GM19372 (cell line): ENCODE measurements at regions not wholly inside any gene's neighbourhood (a gene's known extent, or its start where the extent isn't known, plus 50 kb on each side); places are given as distances from the start of the nearest gene placed in this dataset.
A peak's percentile ranks its signal among the peaks of the same experiment; 100 is the strongest.

Source experiments
- ATAC-seq: cut with Tn5 transposase; IDR thresholded peaks from one replicate; pipeline ENCODE4 v1.9.1; 2021; ENCODE audit warnings: mild to moderate bottlenecking, low read depth, moderate library complexity; ENCODE audit not compliant: unreplicated experiment

GRCh38 chr1:59016390-59016789 is 232.5 kb upstream of the JUN start:
- ATAC-seq, result no peak

DNA sequence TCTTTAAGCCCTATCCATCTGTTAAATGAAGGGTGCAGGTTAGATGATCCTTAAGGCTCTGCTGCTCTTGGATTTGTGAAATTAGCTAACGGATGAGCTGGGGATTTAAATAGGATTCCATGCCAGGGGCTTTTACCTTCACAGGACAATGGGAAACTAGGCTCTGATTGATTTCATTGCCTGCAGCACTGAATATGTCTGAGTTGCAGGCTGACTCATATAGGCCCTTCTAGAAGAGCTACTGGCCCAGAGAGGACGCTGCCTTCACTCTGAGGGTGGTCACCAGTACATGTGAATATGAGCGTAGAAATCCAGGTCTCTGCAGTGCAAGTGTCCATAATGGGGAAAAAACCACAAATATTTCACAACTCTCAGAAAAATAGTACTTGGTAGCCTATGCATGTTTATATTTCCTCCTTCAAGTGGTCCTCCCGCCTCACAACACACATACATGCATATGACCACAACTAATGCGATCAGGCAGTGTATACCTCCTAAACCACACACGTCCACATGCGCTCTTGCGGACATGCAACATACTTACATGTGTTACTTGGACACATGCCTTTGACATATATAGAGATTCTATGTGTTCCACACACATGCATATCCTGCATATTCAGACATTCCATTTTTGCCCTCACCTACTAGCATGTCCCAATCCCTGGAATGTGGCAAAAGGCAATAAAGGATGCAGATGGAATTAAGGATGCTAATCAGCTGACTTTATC is 233.8 kb upstream of the JUN start:
- ATAC-seq, result no peak

DNA sequence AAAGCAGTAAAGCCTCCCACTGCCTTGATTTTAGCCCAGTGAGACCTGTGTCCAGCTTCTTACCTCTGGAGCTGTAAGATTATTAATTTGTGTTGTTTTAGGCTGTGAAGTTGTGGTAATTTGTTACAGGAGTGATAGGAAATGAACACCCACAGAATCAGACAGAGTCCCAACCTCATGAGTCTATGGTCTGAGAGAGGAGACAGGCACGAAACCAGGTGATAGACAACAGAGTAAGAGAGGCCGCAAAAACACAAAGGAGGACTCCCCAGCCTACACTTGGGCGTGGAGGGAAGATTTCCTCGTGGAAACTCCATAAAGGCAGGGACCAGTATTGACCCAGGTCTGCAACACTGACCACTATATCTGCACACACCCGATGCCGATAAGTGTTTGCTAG is 234.6 kb upstream of the JUN start:
- no peak for ATAC-seq

- no peak for ATAC-seq
Measured at GRCh38 chr1:59018860-59019259, 235.0 kb upstream of the JUN start.

GRCh38 chr1:59020151-59020997 is 236.5 kb upstream of the JUN start:
- ATAC-seq, result peak; percentile 94

DNA sequence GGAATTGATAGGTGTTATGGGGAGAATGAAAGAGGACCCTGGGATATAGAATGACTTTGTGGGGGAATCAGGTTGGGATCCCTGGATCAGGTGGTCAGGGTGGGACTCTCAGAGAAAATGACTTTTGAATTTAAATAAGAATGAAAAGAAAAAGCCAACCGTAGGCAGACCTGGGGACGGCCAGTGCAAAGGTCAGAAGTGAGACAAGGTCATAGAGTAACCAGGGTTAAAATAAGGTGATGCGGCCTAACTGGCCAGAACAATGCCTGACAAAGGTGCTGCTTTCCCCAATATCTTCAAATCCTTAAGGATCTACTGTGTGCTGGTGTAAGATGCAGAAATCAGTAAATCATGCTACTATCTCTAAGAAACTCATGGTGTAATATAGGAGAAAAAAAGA is 238.4 kb upstream of the JUN start:
- no peak for ATAC-seq

DNA sequence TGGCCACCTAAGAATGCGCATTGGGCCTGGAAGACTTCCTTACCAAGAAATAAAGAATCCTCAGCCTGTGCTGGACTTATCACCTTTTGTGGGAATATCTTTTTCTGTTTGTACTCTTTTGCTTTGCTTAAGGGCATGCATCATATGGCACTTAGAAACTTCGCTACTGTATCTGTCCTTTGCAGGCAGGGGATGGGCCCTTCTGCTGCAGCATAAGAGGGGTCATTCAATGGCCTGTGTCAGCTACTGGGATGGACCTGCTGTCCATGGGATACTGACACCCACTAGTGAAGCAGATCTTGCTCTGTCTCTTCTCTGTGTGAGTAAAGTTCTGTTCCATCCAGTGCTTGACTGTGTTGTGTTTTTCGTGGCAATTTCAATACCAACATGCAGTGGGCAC is 239.0 kb upstream of the JUN start:
- ATAC-seq, result no peak

GRCh38 chr1:59025201-59025600 is 241.4 kb upstream of the JUN start:
- ATAC-seq, result no peak

- ATAC-seq, result peak; percentile 84
Measured at GRCh38 chr1:59025898-59026426, 242.1 kb upstream of the JUN start.

DNA sequence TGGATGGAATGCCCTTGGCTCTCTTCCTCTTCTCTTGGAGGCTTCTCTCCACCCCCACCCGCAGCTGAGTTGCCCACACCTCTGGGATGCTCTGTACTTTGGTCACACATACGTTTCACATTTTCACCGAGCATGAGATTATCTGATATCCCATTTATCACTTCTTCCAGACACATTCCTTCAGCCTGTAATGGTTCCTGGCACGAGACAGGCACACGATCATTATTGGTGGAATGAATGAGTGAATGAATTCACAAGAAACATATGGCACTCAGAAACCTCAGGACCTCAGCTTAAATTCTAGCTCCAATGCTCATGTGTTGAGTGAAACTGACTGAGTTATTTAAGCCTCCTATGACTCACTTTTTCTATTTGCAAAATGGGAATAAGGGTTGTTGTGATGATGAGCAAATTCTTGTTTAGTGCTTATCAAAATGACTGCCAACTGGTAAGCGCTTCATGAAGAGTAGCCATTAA is 242.7 kb upstream of the JUN start:
- ATAC-seq, result no peak

DNA sequence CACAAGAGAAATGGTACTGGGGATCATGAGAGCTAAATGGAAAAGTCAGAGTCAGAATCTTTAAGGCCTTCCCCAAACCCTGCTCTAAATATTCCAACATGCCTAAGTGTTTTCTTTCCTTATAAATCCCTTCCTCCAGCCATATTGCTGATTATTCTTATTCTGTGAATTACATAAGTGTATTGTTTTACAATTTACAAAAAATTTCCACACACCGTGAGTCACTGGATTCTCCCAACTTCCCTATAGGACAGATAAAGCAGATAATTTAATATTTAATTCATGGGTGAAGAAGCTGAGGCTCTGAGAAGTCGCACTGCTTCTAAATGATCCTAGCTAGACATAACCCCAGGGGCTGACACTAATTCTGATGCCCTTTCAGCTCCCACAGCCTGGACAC is 243.3 kb upstream of the JUN start:
- no peak for ATAC-seq

- ATAC-seq, result no peak
Measured at GRCh38 chr1:59028048-59028447, 244.2 kb upstream of the JUN start.

DNA sequence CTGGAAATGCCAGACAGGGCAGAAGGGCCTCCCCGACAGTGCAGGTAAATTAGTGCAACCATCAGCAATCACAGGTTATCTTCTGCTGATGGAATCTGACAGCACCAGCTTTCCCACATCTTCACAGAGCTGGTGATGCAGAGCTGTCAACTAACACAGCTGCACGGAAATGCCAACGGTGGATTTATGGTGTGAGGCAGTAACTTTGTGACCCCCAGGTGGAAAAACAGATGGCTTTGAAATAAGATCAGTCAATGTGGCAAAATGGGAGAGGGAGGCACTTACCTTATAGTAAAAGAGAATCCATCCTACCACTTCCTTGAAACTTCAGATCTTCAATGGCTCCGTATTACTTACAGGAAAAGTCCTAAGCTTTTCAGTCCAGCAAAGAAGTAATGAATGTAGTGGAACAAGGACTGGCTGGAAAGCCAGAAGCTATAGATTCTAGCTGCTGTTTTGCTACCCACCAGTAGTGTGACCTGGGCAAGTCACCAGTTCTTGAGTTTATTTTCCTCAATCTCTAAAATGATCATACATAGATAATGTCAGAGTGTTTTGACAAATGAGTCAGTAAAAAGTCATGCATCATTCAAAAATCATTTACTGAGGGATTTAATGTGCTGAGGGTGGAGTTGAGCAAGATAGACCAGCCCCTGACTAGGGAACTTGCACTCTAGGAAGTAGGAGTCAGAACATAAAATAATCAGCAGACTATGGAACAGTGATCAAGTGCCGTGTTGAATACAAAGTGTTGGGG is 245.7 kb upstream of the JUN start:
- no peak for ATAC-seq

DNA sequence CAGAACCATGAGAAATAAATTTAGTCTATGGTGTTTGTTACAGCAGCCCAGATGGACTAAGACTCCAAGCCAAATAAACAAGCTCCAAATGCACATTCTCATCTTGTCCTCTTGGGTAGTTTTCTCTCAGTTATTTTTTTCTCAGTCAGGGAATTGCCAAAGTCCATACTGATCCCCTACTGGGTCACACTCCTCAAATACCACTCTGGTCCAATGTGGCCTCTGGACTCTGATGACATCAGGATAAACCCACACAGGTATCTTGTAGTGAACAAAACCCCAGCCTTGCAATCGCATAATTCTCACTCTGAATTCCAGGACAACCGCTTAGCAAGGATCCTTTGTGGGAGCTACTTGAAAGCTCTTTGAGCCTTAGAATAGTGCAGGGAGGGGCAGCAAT is 248.4 kb upstream of the JUN start:
- ATAC-seq, result no peak

DNA sequence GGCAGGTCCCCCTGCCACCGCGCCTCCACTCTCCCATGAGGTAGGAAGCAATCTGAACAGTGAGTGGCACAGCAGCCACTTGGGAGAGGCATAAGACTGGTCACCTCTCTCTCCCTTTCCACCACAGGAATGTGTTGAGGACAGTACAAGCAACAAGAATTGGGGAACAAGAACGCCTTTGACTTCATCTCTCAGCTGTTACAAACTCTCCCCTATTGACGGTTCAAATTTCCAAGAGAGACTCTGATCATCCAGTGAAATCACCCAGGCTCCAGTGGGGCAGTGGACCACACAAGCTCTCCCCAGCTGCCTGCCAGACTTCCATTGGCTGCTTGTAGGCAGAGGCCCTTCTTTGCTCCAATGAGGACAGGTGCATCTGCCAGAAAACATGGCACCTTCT is 249.9 kb upstream of the JUN start:
- no peak for ATAC-seq

DNA sequence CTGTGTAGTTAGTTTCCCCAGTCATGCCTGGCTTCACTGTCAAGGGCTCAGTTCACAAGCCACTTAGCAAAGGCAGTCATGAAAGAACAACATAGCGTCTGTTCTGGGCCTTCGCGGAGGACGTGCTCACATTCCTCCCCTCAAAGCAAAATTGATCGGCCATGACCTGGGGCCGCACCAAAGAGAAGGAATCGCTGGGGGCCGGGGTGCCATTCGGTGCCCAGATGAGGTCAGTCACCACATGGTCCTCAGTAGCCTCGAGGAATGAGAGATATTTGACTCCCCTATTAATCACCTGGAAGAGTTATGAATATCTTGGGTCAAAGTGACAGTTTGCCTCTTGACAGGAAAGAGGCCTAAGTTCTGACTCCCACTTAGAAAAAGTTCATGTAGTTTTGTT is 251.1 kb upstream of the JUN start:
- ATAC-seq, result no peak

GRCh38 chr1:59039551-59039950 is 255.7 kb upstream of the JUN start:
- no peak for ATAC-seq

DNA sequence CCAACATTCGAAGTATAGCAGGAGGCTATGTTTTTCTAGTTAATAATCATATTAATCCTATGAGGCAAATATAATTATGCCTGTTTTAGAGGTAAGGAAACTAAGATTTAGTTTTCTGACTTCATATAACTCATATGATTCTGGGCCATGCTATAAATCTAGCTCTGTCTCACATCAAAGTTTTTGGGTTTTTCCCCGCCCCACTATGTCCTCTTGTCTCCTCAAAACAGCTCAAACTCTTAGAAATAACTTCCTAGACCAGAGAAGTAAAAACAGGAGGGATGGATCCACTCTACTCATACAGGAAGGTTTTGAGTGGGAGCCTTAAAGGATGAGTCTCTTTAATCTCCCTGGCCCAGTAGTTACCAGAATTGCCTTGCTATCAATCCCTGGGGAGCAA is 256.4 kb upstream of the FGGY start:
- no peak for ATAC-seq

DNA sequence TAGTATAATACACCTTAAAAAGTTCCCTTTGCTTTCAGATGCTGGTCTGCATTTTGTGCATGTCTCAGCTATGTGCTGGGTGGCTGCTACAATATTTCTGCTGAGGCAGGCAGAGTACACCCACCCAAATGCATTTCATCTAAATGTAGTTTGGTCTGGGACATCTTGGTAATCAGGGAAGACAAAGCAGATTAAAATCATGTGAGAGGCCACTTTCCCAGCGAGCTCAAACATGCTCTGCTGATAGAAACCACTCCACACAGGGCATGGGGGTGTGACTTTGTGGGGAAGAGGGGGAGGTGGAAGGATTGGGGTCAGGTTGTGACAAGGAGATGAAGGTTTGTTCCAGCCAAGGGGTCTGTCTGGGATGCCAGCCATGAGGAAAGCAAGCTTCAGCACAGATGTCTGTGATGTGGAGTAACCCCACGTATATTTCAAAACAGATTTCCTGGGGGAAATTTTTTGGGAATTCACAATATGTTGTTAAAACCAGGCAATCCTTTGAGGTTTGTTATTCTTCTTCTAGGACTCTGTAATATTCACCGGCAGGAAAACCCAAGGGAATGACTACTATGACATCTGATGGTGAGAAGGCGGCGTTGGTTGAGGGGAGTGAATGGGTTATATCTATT is 255.1 kb upstream of the FGGY start:
- ATAC-seq, result no peak

GRCh38 chr1:59043796-59044195 is 253.1 kb upstream of the FGGY start:
- ATAC-seq, result no peak
